ENCODE measurements at regions not wholly inside any gene's neighbourhood (a gene's known extent, or its start where the extent isn't known, plus 50 kb on each side); places are given as distances from the start of the nearest gene placed in this dataset.

DNA sequence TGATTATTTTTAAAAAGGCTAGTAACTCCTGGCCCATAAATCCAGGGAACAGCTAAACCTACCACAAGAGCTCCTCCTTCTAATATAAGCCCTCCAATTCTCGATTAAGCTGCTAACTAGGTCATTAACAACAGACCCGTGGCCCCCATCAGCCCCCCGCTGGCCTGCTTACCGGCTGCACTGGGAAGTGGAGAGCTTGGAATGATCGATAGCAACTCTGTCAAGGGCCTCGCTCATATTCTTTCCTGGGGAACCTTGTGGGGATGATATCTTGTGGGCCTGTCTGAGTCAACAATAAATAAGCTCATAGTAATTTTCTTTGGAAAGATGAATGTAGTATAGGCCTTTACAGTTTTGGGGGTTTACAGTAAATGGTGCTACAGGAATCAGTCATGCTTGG is 353.5 kb downstream of the TCERG1L start:
- TF ChIP-seq GATA2 (IDR thresholded peaks at IDR 0.05; ENCODE audit: low read depth, low read length) (no peak), GATA3 (IDR thresholded peaks at IDR 0.05; ENCODE audit: low read depth, low read length) (no peak)

Measured in SH-SY5Y (cell line).